ENCODE measurements at regions not wholly inside any gene's neighbourhood (a gene's known extent, or its start where the extent isn't known, plus 50 kb on each side); places are given as distances from the start of the nearest gene placed in this dataset.

DNA sequence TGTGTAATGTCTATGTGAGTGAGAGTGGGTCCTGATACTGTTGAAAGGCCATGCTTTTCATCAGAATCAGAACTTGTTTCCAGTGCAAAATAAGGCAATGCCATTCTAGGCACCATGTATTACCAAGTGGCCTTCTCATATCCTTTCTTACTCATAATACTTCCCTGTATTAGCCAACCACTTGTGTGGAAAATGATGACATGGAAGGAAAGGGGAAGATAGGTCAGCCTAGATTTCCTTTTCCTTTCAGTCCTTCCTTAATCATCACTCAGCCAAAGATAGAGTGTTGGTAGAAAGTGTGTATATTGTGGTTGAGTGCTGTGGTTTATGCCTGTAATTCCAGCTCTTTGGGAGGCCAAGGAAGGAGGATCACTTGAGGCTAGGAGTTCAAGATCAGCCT, 158.6 kb upstream of the PREP start:
- DNase-seq (ENCODE audit: low read depth) = no peak
- in situ Hi-C loops (cut with HindIII; ENCODE audit: low sequenced_read_pairs) = no loop called here
- TF ChIP-seq, protein P1, sequence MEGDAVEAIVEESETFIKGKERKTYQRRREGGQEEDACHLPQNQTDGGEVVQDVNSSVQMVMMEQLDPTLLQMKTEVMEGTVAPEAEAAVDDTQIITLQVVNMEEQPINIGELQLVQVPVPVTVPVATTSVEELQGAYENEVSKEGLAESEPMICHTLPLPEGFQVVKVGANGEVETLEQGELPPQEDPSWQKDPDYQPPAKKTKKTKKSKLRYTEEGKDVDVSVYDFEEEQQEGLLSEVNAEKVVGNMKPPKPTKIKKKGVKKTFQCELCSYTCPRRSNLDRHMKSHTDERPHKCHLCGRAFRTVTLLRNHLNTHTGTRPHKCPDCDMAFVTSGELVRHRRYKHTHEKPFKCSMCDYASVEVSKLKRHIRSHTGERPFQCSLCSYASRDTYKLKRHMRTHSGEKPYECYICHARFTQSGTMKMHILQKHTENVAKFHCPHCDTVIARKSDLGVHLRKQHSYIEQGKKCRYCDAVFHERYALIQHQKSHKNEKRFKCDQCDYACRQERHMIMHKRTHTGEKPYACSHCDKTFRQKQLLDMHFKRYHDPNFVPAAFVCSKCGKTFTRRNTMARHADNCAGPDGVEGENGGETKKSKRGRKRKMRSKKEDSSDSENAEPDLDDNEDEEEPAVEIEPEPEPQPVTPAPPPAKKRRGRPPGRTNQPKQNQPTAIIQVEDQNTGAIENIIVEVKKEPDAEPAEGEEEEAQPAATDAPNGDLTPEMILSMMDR (IDR thresholded peaks at IDR 0.05; ENCODE audit: low read depth, low read length, missing control alignments) = no peak
- no peak overlapping the region for H3K4me3 ChIP-seq (ENCODE audit: low read depth, low read length)

DNA sequence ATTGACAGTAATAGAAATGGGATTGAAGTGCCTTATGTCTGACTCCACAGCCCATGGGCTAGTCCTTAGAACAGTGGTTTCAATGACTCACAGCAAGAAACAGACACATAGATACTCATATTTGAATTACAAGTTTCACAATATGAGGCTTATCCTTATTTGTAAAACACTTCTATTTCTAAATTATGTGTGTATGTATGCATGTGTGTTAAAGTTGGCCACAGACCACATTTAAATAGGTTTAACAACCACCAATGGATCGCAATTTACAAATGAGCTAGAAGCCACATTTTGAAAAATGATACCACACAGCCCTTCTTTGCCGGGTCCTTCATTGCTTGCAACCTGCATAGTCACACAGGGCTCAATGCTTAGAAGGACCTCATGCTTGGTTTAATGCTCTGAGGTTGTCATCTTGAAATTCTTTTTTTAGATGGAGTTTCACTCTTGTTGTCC, 157.8 kb upstream of the PREP start:
- TF ChIP-seq, protein P1 (IDR thresholded peaks at IDR 0.05; ENCODE audit: low read depth, low read length, missing control alignments) = no peak
- H3K4me3 ChIP-seq (ENCODE audit: low read depth, low read length) = no peak overlapping the region
- in situ Hi-C loops (cut with HindIII; ENCODE audit: low sequenced_read_pairs) = no loop called here
- no peak for DNase-seq (ENCODE audit: low read depth)

DNA sequence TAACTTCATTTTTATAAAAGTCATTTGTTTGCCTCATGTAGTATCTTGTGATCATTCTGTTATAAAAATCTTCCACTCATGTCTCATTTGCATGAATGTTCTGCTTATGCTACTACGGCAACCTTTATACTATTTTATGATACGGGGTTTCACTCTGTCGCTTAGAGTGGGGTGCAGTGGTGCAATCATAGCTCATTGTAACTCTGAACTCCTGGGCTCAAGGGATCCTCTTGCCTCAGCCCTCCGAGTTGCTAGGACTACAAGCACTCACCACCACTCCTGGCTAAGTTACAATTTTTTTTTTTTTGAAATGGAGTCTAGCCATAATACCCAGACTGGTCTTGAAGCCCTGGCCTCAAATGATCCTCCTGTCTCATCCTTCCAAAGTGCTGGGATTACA, 154.4 kb upstream of the PREP start:
- no peak overlapping the region for H3K4me3 ChIP-seq (ENCODE audit: low read depth, low read length)
- in situ Hi-C loops (cut with HindIII; ENCODE audit: low sequenced_read_pairs) = no loop called here
- DNase-seq (ENCODE audit: low read depth) = no peak
- TF ChIP-seq, protein P1 (IDR thresholded peaks at IDR 0.05; ENCODE audit: low read depth, low read length, missing control alignments) = no peak

DNA sequence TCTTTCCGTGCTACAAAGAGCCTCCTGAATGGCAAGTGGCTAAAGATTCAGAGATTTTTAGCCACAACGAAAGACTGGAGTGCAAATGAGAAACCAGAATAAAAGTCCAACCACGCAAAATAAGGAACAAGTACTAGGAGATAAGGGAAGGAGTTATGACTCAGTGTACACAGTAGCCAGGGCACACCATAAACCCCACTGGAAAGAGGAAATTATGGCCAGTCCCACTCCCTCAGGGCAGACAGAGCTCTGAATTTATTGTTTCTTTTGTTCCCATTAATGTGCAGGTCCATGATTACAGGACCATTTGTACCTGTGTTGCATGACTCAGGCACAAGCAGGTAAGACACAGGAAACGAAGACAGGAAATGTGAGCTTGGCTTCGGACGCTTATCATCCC, 150.3 kb upstream of the PREP start:
- TF ChIP-seq, protein P1 (IDR thresholded peaks at IDR 0.05; ENCODE audit: low read depth, low read length, missing control alignments) = no peak
- H3K4me3 ChIP-seq (ENCODE audit: low read depth, low read length) = no peak overlapping the region
- DNase-seq (ENCODE audit: low read depth) = no peak
- in situ Hi-C loops (cut with HindIII; ENCODE audit: low sequenced_read_pairs) = no loop called here

DNA sequence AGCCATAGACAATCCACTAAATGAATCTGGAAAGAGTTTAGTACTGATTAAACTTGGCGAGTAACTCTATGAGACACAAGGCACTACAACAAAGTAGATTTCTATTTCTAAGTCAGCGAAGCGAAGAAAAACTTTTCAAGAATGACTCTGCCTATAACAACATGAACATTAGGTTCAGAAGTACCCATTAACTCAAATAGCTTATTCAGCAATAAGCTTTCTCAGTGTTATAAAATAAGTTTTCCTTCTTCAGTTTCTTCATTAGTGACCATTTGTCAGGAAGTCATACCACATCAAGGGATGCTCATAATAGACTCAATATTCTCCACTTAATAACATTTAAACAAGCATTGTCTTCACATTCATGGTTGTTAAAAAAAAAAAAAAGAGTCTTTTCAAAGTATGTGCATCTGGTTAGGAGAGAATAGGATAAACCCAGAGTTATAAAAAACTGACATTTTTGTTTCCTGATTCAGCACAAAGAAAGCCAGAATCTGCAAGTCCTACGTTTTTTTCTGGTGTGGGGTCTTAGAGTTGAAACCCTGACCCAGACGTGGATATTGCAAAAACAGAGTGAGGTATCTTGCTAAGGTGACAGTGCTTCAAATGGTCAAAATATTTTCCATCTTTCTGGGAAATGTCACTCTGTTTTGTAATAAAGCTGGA, 148.2 kb upstream of the PREP start:
- in situ Hi-C loops (cut with HindIII; ENCODE audit: low sequenced_read_pairs) = no loop called here
- no peak overlapping the region for H3K4me3 ChIP-seq (ENCODE audit: low read depth, low read length)
- TF ChIP-seq, protein P1 (IDR thresholded peaks at IDR 0.05; ENCODE audit: low read depth, low read length, missing control alignments) = no peak
- no peak for DNase-seq (ENCODE audit: low read depth)

DNA sequence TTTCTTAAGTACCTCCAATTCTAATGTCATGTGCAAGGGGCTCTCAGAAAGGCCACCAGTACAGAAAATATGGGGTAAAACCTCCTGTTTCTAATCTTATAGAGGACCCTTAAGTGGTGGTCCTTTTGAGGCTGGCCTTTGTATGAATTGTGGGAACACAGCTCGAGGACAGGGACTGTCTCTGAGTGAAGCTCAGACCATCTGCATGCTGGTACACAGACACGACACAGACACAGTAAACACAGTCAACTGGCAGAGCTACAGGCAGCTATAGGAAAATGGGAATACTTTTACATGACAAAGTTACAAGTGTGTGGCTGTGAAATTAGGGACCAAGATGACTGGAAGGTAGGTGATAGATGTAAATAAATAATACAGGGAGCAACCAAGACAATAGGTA, 143.9 kb upstream of the PREP start:
- DNase-seq (ENCODE audit: low read depth) = no peak
- TF ChIP-seq, protein P1 (IDR thresholded peaks at IDR 0.05; ENCODE audit: low read depth, low read length, missing control alignments) = no peak
- in situ Hi-C loops (cut with HindIII; ENCODE audit: low sequenced_read_pairs) = no loop called here
- H3K4me3 ChIP-seq (ENCODE audit: low read depth, low read length) = no peak overlapping the region
